HL-60 (cell line): ENCODE measurements at regions not wholly inside any gene's neighbourhood (a gene's known extent, or its start where the extent isn't known, plus 50 kb on each side); places are given as distances from the start of the nearest gene placed in this dataset.
"Not testable (repeated sequence)": the region's sequence is repeated elsewhere in the genome, so short reads cannot be mapped to it uniquely, and the experiment has no call there.

Experiments
- DNase-seq, 2 experiments: peaks; one replicate each; pipeline ENCODE4 v3.0.0-alpha.2; 2010 to 2020; ENCODE audit warnings: low read depth in 1 of 2, low spot score in 1 of 2
- H3K27ac ChIP-seq: fragments of 250-450 bp; sonication (Bioruptor Pico); replicated peaks from 2 replicates; pipeline ENCODE4 v1.5.1; 2020; ENCODE audit warnings: mild to moderate bottlenecking, moderate library complexity
- H3K27me3 ChIP-seq: fragments of 250-450 bp; sonication (Bioruptor Pico); 2 replicates; pipeline ENCODE4 v1.5.1; 2021; ENCODE audit warnings: mild to moderate bottlenecking, moderate library complexity; ENCODE audit not compliant: insufficient read depth, poor library complexity, severe bottlenecking
- H3K4me3 ChIP-seq: replicated peaks from 2 replicates; pipeline ENCODE4 v1.5.1; 2011; ENCODE audit warnings: mild to moderate bottlenecking, control low read depth, low read length; ENCODE audit not compliant: insufficient read depth
- CTCF ChIP-seq: IDR thresholded peaks from one replicate; pipeline ENCODE4 v1.5.1; 2011; ENCODE audit warnings: low read length, control low read depth, inconsistent platforms; ENCODE audit not compliant: insufficient read depth
- GABPA ChIP-seq: IDR thresholded peaks from 2 replicates; pipeline ENCODE4 v1.6.1; 2012; ENCODE audit warnings: low read depth
- POLR2AphosphoS5 ChIP-seq: IDR thresholded peaks from 2 replicates; pipeline ENCODE4 v1.6.1; 2012; ENCODE audit warnings: low read depth
- REST ChIP-seq: IDR thresholded peaks from 2 replicates; pipeline ENCODE4 v1.6.1; 2012; ENCODE audit warnings: low read depth; ENCODE audit not compliant: insufficient replicate concordance
- SPI1 ChIP-seq: IDR thresholded peaks from 2 replicates; pipeline ENCODE4 v1.6.1; 2012; ENCODE audit warnings: low read depth, mild to moderate bottlenecking, borderline replicate concordance

DNA sequence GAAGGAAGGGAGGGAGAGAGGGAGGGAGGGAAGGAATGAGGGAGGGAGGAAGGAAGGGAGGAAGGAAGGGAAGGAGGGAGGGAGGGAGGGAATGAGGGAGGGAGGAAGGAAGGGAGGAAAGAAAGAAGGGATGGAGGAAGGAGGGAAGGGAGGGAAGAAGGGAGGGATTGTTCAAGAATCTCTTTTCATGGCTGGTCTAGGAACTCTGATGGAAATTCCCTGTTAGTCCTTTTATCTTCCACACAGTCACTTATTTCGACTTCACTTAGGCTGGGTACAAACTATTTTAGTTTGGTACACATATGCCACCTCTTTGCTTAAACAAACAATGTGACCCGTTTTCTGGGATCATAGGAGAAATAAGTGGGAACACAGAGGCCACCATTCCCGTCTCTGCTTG, 435.6 kb upstream of the WWC1 start:
- H3K4me3 ChIP-seq = no peak overlapping the region
- H3K27ac ChIP-seq = no peak overlapping the region
- DNase-seq = no peak

DNA sequence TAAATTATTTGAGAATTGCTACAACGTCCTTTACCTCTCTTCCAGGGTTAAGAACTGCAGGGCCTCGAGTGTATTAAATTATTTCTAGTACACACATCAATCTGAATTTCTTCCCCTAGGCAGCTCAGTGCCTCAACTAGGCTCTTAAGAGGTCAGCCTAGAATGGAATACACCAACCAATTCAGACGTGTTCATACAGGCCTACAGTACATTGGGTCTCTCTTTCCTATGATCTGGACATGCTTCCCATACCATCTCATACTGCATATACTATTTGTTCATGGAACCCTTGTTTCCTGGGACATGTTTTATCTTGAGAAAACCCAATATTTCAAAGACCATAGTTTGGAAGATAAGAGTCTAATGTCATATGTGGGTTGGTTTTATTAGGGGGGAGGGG, 434.1 kb upstream of the WWC1 start:
- Histone ChIP-seq H3K27ac (no peak overlapping the region), H3K4me3 (no peak overlapping the region), H3K27me3 (no peaks in the 10 kb centered on the region)
- TF ChIP-seq POLR2AphosphoS5 (no peak), SPI1 (no peak), CTCF (no peak), GABPA (no peak), REST (no peak)
- DNase-seq = no peak

More for the DNA sequence above, 435.6 kb upstream of the WWC1 start:
- no peak for TF ChIP-seq POLR2AphosphoS5
- no peak for TF ChIP-seq CTCF
- TF ChIP-seq GABPA = no peak
- no peak for TF ChIP-seq SPI1
- TF ChIP-seq REST = no peak
- H3K27me3 ChIP-seq = no peaks in the 10 kb centered on the region

DNA sequence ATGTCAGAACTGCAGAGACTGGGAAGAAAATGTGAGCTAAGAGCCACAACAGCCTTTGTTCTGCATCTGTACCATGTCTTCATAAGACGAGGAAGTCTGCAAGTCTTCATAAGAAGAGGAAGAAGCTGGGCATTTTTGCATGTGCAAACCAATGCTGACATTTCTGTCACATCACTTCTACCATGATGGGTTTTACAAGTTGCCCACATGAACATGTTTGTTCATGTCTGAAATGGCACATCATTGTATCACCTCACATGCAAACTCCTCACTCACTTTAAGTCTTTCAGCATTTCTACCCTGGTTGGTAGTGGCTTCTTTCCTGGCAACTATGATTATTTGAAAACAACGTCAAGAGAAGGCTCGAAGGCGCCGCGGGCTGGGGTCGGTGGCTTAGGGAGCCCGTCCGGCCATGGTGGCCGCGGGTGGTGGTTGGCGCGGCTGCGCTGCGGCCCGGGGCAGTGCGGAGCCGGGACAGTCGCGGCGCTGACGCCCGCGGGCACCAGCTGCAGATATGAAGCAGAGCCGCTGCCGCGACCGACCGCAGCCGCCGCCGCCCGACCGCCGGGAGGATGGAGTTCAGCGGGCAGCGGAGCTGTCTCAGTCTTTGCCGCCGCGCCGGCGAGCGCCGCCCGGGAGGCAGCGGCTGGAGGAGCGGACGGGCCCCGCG, 433.1 kb upstream of the WWC1 start:
- DNase-seq, H3K4me3 ChIP-seq, H3K27me3 ChIP-seq, H3K27ac ChIP-seq: not testable (repeated sequence)

- TF ChIP-seq GABPA = no peak
- no peak for TF ChIP-seq POLR2AphosphoS5
- TF ChIP-seq REST = peak; percentile 96
- H3K4me3 ChIP-seq = no peak overlapping the region
- no peak overlapping the region for H3K27ac ChIP-seq
- H3K27me3 ChIP-seq = no peaks in the 10 kb centered on the region
- DNase-seq = no peak
These were observed 430.1 kb upstream of the WWC1 start for GRCh38 chr5:167861129-167861927.
